Endodermal cell (in vitro differentiated cells): ENCODE measurements at regions not wholly inside any gene's neighbourhood (a gene's known extent, or its start where the extent isn't known, plus 50 kb on each side); places are given as distances from the start of the nearest gene placed in this dataset.

Experiments
- DNase-seq: peaks from one replicate; pipeline ENCODE4 v3.0.0-alpha.2; 2017
- H3K27ac ChIP-seq: 2 replicates; pipeline ENCODE4 v1.5.1; 2013; ENCODE audit warnings: mild to moderate bottlenecking, low read depth, low read length, moderate library complexity
- H3K27me3 ChIP-seq: 2 replicates; pipeline ENCODE4 v1.6.1; 2013; ENCODE audit warnings: mild to moderate bottlenecking, low read length, moderate library complexity; ENCODE audit not compliant: insufficient read depth, control insufficient read depth, poor library complexity, severe bottlenecking
- H3K36me3 ChIP-seq: 2 replicates; pipeline ENCODE4 v1.7.0; 2013; ENCODE audit warnings: mild to moderate bottlenecking, low read length, moderate library complexity; ENCODE audit not compliant: control insufficient read depth, insufficient read depth
- H3K4me1 ChIP-seq: one replicate; pipeline ENCODE4 v1.7.0; 2013; ENCODE audit warnings: low read length; ENCODE audit not compliant: control insufficient read depth, insufficient read depth
- H3K4me3 ChIP-seq: 2 replicates; pipeline ENCODE4 v1.5.1; 2013; ENCODE audit warnings: mild to moderate bottlenecking, low read length, moderate library complexity
- H3K9ac ChIP-seq: 2 replicates; pipeline ENCODE4 v1.6.1; 2013; ENCODE audit warnings: mild to moderate bottlenecking, low read length, moderate library complexity; ENCODE audit not compliant: poor library complexity, severe bottlenecking; ENCODE audit errors: extremely low read depth
- H3K9me3 ChIP-seq: 2 replicates; pipeline ENCODE4 v1.6.1; 2013; ENCODE audit warnings: mild to moderate bottlenecking, low read length, moderate library complexity; ENCODE audit not compliant: control insufficient read depth
- H3K27ac Mint-ChIP-seq: 2 replicates; pipeline ENCODE4 v1.8.0; 2020; ENCODE audit warnings: mixed read lengths
- H3K27me3 Mint-ChIP-seq: 2 replicates; pipeline ENCODE4 v1.8.0; 2021; ENCODE audit warnings: mild to moderate bottlenecking, mixed read lengths; ENCODE audit not compliant: insufficient read depth
- H3K36me3 Mint-ChIP-seq: 2 replicates; pipeline ENCODE4 v1.8.0; 2020; ENCODE audit warnings: low read depth, mixed read lengths
- H3K4me1 Mint-ChIP-seq: 2 replicates; pipeline ENCODE4 v1.8.0; 2020; ENCODE audit warnings: mixed read lengths
- H3K4me3 Mint-ChIP-seq: 2 replicates; pipeline ENCODE4 v1.8.0; 2020; ENCODE audit warnings: mild to moderate bottlenecking, moderate library complexity, mixed read lengths
- H3K9me3 Mint-ChIP-seq: 2 replicates; pipeline ENCODE4 v1.8.0; 2020; ENCODE audit warnings: mild to moderate bottlenecking, mixed read lengths
- WGBS, 2 experiments: methylation state at CpG; one replicate each; pipeline versions ENCODE4 v1.1.5 to v1.1.7; 2013; ENCODE audit warnings: missing lambda C conversion rate in 2 of 2, mixed read lengths in 1 of 2; ENCODE audit not compliant: insufficient coverage in 1 of 2, insufficient read length in 1 of 2; 5-methylcytosine and 5-hydroxymethylcytosine counted together
- TF ChIP-seq, protein P1 (sequence below): fragments of 200-600 bp; sonication (generic); conservative IDR thresholded peaks from 2 replicates; pipeline ENCODE4 v1.5.0; 2021; ENCODE audit warnings: antibody characterized with exemption, mild to moderate bottlenecking

DNA sequence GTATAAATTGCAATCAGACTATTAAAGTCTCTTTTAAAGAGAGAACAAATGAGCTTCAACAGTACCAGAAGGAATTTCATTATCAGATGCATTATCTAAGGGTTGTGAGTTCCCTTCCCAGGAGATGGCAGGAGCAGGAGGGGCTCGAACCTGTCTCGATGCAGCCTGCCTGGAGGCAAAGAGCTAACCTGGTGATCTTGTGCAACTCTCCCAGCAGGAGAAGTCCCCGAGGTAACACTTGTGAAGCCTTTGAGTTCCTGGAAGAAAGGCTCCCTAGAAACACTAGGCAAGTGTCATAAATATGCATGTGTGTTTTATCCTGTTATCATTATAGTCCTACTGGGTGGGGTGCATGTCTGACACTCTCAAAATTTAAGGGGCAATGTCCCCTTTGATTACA, 232.2 kb upstream of the ARID1B start:
- DNase-seq = no peak
- Mint-ChIP-seq H3K27ac (no peak overlapping the region), H3K9me3 (no peaks in the 10 kb centered on the region), H3K4me1 (peaks cover 13% of the 10 kb centered on the region), H3K27me3 (no peaks in the 10 kb centered on the region), H3K36me3 (no peaks in the 10 kb centered on the region), H3K4me3 (no peak overlapping the region)
- WGBS, 2 experiments = 82 to 86% methylated on average over 2 to 3 of the region's 3 CpGs
- Histone ChIP-seq H3K4me1 (no peaks in the 10 kb centered on the region), H3K27me3 (no peaks in the 10 kb centered on the region), H3K4me3 (no peak overlapping the region), H3K36me3 (no peaks in the 10 kb centered on the region), H3K9me3 (no peaks in the 10 kb centered on the region), H3K9ac (no peak overlapping the region), H3K27ac (no peak overlapping the region)
- TF ChIP-seq, protein P1, sequence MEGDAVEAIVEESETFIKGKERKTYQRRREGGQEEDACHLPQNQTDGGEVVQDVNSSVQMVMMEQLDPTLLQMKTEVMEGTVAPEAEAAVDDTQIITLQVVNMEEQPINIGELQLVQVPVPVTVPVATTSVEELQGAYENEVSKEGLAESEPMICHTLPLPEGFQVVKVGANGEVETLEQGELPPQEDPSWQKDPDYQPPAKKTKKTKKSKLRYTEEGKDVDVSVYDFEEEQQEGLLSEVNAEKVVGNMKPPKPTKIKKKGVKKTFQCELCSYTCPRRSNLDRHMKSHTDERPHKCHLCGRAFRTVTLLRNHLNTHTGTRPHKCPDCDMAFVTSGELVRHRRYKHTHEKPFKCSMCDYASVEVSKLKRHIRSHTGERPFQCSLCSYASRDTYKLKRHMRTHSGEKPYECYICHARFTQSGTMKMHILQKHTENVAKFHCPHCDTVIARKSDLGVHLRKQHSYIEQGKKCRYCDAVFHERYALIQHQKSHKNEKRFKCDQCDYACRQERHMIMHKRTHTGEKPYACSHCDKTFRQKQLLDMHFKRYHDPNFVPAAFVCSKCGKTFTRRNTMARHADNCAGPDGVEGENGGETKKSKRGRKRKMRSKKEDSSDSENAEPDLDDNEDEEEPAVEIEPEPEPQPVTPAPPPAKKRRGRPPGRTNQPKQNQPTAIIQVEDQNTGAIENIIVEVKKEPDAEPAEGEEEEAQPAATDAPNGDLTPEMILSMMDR = no peak

GRCh38 chr6:156544046-156544445, 233.1 kb upstream of the ARID1B start:
- Histone ChIP-seq H3K27ac (no peak overlapping the region), H3K4me3 (no peak overlapping the region), H3K9me3 (no peaks in the 10 kb centered on the region), H3K4me1 (no peaks in the 10 kb centered on the region), H3K36me3 (no peaks in the 10 kb centered on the region), H3K27me3 (no peaks in the 10 kb centered on the region), H3K9ac (no peak overlapping the region)
- peaks cover 13% of the 10 kb centered on the region for H3K4me1 Mint-ChIP-seq
- no peak overlapping the region for H3K4me3 Mint-ChIP-seq
- no peaks in the 10 kb centered on the region for H3K36me3 Mint-ChIP-seq
- DNase-seq = no peak
- no peaks in the 10 kb centered on the region for H3K9me3 Mint-ChIP-seq
- H3K27ac Mint-ChIP-seq = no peak overlapping the region
- H3K27me3 Mint-ChIP-seq = no peaks in the 10 kb centered on the region
- WGBS, 2 experiments = 88 to 97% methylated on average over 5 to 7 of the region's 7 CpGs
- TF ChIP-seq, protein P1 = no peak

- Histone ChIP-seq H3K27me3 (no peaks in the 10 kb centered on the region), H3K9me3 (no peaks in the 10 kb centered on the region), H3K4me3 (no peak overlapping the region), H3K4me1 (no peaks in the 10 kb centered on the region), H3K9ac (no peak overlapping the region), H3K36me3 (no peaks in the 10 kb centered on the region), H3K27ac (no peak overlapping the region)
- no peak overlapping the region for H3K4me3 Mint-ChIP-seq
- TF ChIP-seq, protein P1 = no peak
- H3K9me3 Mint-ChIP-seq = no peaks in the 10 kb centered on the region
- no peak for DNase-seq
- no peaks in the 10 kb centered on the region for H3K27me3 Mint-ChIP-seq
- H3K36me3 Mint-ChIP-seq = no peaks in the 10 kb centered on the region
- peaks cover 18% of the 10 kb centered on the region for H3K4me1 Mint-ChIP-seq
- H3K27ac Mint-ChIP-seq = no peak overlapping the region
- 75 to 92% methylated on average over 2 to 5 of the region's 5 CpGs for WGBS, 2 experiments
Measured at GRCh38 chr6:156543431-156543830, 233.7 kb upstream of the ARID1B start.
